HS-5 (cell line): ENCODE measurements at regions not wholly inside any gene's neighbourhood (a gene's known extent, or its start where the extent isn't known, plus 50 kb on each side); places are given as distances from the start of the nearest gene placed in this dataset.
"Not testable (repeated sequence)": the region's sequence is repeated elsewhere in the genome, so short reads cannot be mapped to it uniquely, and the experiment has no call there.

Experiments used
- DNase-seq: peaks from one replicate; pipeline ENCODE4 v3.0.0-alpha.2; 2012; ENCODE audit warnings: low read depth

DNA sequence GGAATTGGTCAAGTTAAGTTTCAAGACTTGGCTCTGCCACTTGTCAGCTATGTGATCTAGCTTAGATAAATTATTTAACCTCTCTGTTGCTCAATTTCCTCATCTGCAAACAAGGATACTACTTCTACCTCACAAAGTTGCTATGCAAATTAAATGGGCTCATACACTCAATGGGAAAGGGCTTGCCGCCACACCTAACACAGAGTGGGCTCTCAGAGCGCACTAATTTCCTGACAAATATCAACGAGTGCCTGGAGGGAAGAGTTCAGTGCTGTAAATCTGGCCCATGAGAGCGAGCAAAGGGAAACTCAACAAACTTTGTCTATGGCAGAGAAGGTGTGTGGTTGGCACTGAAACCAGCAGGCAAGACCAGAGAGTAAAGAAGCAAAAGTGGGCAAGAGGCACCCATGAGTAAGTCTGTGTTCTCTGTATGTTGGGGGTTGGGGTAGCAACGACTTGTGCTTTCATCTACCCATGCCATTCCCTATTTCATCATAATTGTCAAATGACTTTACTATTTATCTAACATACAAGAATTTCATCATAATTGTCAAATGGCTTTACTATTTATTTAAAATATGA is 60.7 kb upstream of the PHF21A start:
- no peak for DNase-seq

DNA sequence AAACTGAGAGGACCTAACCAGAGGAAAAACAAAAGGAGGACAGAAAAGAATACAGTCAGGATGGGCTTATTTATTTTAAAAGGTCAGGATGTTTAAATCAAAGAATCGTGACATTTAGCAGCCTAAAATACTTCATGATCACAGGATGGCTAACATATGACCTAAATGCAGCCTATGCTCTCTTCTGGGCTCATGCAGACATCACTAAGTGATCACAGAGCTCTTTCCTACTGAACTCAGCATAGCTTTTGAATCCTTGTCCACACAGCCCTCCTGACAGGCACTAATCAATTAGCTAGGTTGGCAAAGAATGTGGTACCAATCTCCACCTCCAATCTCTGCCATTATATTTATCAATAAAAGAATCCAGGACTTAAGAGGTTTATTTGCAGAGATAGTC is 60.1 kb upstream of the PHF21A start:
- no peak for DNase-seq

DNA sequence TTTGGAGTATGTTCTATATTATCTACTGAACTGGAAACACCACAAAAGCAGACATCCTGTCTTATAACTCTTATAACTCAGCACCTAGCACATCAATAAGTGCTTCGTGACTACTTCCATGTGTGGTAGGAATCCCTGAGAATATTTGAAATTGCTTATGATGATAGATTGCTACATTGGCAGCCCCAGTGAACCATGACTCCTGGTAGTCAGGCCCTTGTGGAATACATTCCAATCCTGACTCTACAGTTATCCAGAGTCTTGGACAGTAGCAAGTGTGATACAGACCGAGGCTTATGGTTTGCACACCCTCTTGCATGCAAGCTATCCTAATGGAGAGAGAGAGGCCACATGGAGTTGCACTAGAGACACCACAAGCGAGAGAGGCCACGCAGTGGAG is 59.5 kb upstream of the PHF21A start:
- no peak for DNase-seq

GRCh38 chr11:46178513-46178912 is 57.3 kb upstream of the PHF21A start:
- no peak for DNase-seq

DNA sequence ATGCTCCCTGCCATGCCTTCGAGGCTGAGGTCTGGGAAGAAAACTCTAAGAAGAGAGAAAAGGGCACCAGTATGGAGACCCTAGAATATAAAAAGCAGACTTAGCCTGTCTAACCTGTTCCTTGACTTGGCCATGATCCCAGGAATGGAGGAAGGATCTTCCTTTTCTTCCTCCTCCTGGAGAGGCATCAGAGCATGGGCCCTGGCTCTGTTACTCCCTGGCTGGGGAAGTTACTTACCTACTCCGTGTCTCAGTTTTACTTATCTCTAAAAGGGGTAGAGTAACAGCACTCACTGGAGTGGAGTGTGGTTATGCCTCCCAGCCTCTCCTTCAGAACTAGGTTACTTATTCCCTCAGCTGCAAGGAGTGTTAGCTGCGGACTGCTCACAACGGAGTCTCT is 55.2 kb upstream of the PHF21A start:
- no peak for DNase-seq

- DNase-seq: no peak
These were observed 54.2 kb upstream of the PHF21A start for GRCh38 chr11:46175401-46176002.

- DNase-seq: not testable (repeated sequence)
These were observed 50.4 kb upstream of the PHF21A start for GRCh38 chr11:46171693-46172092.
